GM21786 (cell line): ENCODE measurements at regions not wholly inside any gene's neighbourhood (a gene's known extent, or its start where the extent isn't known, plus 50 kb on each side); places are given as distances from the start of the nearest gene placed in this dataset.
"Not testable (repeated sequence)": the region's sequence is repeated elsewhere in the genome, so short reads cannot be mapped to it uniquely, and the experiment has no call there.

Experiments used
- ATAC-seq: cut with Tn5 transposase; IDR thresholded peaks from one replicate; pipeline ENCODE4 v1.9.1; 2021; ENCODE audit not compliant: unreplicated experiment

- ATAC-seq, result no peak
Measured at GRCh38 chr9:89854715-89855475, 250.1 kb downstream of the GADD45G start.

DNA sequence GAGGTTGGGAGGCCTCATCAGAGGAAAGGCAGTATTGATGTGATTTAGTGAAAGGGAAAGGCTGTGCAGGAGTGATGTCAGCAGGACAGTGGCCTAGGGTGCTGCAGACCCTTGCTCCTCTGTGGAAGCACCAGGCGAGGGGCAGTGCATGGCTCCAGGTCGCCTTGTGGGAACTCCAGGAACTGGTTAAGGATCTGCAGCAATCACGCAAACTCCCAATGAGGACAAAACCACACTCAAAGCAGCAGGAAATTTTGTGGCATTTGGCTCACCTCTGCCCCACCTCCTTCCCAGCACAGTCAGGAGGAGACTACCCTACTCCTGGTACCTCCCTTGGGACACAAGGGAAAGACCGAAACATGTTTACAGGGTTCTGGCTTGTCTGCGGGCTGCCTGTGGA is 251.5 kb downstream of the GADD45G start:
- not testable (repeated sequence) for ATAC-seq

- not testable (repeated sequence) for ATAC-seq
Measured at GRCh38 chr9:89856950-89857349, 252.1 kb downstream of the GADD45G start.

DNA sequence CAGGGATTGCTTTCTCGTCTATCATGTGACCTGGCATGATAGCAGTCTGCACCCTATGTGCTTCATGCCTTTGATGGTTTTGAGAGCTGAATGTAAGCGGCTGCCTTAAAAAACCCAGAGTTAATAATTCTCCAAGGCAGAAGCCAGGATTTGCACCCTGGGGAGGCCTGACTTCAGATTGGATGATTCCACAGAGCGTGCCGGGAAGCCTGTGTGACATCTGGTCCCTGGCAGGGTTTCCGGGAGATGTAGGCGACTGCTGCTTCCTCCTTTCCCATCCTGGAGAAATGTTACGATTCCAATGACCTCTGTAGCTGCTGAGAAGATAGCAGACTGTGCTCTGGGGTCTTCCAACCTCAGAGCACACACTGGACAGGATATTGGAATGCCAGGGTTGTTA is 255.0 kb downstream of the GADD45G start:
- ATAC-seq, result not testable (repeated sequence)

DNA sequence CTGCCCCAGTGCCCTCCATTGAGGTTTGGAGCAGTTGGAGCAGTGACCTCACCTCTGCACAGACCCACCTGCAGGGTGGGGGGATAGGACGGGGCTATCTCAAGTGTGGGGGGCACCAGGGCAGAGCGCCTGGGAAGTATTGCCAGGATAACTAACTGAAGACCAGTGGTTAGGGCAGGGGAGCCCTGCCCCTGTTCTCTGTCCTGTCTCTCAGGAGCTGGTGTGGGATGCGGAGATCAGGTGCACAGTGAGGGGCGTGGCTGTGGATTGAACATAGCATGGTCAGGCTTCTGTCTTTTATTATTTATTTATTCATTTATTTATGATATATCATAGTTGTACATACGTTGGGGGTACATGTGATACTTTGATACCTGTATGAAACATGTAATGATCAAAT is 256.6 kb downstream of the GADD45G start:
- not testable (repeated sequence) for ATAC-seq

- no peak for ATAC-seq
Measured at GRCh38 chr9:89862316-89862715, 257.5 kb downstream of the GADD45G start.

- no peak for ATAC-seq
Measured at GRCh38 chr9:89863141-89863540, 258.3 kb downstream of the GADD45G start.

DNA sequence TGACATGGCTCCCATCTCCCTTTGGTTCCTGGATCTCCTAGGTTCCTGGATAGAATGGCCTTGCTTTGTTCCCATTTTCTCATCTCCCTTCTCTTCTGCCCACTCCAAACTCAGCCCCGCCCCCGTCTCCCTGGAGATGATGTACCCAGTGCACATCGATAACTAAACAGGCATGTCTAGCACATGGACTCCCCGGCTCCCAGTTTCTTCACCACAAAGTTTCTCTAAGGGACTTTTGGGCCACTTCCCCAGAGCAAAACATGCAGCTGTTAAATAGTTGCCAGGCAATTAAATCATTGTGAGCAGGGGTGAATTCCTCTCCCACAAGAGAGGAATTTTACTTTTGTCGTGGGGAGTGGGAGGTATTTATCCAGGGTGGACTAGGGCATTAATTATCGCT is 259.0 kb downstream of the GADD45G start:
- ATAC-seq, result no peak

DNA sequence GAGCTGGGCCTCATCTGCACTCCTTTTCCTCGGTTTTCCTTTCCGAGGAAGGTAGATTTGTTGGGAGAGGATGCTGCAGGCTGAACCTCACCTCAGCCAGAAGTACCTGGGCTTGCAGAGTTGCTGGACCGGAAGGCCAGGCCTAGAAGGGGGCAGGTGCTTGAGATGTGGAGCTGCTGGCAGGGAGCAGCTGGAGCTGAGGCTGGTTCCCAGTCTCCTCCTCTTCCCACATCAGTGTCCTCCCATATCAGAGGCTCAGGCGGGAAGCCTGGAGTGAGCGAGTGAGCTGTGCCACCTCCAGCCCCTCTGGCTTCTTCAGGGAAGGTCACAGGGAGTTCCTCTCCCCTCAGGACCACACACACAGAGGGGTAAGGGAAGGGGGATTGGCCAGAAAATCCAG is 259.4 kb downstream of the GADD45G start:
- ATAC-seq, result no peak

- ATAC-seq, result no peak
Measured at GRCh38 chr9:89864731-89865130, 259.9 kb downstream of the GADD45G start.

DNA sequence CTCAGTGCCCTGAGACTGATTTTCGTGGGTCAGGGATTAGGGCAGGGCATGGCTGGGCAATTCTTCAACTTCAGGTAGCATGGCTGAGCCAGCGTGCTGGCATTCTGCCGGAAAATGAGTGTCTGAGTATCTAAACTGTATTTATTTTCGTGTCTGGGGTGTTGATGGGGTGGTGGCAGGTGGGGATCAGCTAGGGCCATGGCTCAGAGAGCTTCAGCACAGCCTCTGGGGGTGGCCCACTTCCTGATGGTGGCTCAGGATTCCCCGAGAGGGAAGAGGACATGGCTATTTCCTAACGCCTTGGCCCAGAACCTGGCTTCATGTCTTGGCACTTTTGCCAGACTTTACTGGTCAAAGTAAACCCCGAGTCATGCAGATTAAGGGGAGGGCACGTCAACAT is 260.5 kb downstream of the GADD45G start:
- ATAC-seq, result no peak

DNA sequence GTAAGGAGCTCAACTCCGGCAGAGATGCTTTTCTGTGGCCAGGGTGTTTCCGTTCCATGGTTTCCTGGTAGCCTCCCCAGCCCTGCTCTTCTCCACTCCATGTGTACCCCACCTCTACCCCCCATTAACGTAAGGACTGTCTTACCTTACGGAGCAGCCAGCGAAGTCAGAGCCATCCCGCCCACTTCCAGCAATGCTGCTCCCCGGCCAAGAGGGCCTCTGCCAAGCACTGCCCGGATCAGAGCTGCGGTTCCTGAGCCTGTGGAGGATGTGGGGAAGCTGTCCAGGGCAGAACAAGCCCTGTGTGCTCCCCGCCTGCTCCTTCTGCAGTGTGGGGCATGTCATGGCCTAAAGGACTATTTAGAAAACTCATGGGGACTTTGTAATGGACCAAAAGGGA is 261.2 kb downstream of the GADD45G start:
- ATAC-seq, result no peak

DNA sequence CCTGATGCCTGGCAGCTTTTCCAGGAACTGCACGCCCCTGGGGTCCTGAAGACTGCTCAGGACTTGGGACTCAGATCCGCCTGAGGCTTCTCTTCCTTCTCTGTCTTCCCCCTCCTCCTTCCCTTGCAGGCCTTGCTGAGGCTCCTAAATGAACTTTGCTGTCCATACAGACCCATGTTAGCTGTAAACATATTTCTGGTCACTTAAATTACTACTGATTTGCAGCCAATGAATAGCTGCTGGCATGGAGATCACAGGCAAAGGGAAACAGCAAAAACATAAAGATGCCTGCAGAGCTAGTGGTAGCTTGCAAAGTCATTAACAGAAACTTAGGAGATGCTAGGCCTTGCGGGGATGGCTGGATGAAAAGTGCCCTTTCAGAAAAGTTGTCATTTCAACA is 261.9 kb downstream of the GADD45G start:
- ATAC-seq, result no peak

DNA sequence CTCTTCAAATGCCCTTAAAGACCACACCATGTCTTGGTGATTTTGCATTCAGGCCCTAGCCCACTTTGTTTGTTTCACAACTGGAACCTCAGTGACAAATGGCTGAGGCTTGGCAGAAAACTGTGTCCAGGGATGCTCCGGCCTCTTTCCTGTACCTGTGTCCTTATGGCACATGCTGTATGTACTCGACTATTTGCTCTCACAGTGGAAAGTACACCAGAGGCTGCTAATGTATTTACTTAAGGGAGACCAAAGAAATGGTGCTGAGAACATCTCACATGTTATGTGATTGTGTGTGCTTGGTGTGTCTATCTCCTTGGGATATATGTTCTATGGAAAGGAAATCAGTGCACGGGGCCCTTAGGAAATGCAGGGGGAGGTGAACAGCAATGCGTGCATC is 263.3 kb downstream of the GADD45G start:
- ATAC-seq, result no peak

DNA sequence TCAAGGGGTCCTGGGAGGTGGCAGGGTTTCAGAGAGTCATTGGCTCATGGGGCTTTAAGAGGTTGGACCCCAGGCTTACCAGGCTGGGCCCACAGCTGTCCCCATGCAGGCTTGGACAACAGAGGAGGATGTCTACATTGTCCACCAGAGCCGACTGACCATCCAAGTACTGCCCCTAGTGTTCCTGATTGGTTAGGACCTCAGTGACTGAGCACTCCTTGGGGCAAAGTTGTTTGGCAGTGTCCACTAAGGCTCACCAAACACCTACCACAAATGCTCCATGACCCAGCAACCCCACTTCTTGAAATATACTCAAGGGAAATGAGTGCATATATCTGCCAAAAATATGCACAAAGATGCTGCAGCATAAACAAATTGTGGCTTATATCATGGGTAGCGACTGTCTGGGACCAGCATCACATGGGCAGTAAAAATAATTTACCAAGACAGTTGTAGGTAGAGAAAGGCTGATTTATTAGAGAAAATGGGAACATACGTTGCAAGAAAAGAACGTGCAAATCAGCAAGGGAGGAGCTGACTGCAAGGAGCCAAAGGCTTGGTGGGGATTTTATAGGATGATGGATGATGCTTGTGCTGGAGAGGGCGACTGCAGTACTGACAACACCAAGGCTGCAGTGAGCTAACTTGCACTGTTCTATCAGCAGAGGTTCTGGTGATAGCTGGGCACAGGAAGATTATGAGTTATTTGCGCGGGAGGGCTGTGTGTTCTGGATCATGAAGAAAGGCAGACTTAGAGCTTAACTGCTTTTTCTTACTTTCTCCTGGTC is 265.2 kb downstream of the GADD45G start:
- no peak for ATAC-seq

GRCh38 chr9:89871871-89872331 is 267.1 kb downstream of the GADD45G start:
- no peak for ATAC-seq

DNA sequence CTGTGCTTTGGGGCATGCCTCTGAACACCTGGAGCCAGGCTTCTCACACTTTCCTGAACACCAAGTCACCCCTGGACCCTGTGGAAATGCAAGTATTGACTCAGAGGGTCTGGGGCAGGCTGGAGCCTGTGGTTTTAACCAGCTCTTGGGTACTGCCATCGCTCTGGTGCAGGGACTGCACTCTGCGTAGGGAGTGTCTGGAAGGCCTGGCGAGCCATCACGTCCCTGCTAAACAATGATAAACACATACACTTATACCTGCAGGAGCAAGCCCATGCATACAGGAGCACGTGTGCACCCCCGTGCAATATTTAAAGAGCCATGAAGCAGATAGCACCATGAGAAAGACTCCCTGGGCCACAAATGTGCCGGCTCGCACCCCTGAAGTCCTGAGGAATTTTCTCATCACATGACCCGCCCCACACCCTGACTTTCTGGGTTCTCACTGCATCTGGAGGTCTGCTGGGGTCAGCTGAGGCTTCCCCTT is 267.7 kb downstream of the GADD45G start:
- no peak for ATAC-seq

DNA sequence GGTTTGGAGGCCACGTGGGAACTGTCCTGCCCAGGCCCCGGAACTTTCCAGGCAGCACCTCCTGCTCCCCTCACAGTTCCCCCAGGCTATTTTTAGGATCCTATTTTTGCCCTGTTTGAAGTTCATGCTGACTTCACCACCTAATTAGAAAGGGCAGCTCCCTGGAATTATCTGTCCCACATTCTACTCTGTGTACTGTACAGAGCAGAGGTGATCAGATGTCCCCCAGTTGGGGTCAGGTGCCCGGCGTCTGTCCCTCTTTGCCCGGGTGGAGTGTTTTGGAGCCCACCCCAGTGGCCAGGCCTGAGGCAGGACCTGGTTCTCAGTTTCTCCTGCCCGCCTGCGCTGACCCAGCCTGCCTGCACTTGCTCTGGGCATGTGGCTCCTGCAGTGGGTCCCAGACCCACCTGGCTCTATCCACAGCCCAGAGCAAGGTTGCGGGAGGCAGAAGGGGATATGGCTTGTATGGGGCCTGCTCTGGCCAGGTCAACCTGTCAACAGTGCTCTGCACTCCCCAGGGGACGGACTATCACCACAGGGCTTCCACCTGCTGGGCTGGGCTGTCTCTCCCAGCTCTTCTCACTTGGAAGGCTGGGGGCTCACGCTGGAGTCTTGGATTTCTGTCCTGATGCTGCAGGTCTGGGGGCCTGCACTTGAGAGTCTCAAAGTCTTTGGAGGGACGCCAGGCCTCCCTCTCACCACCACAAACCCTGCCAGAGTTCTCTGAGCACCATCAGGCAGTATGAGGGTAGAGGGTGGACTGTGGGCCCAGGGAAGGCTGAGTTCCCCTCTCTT is 268.3 kb downstream of the GADD45G start:
- ATAC-seq, result no peak

GRCh38 chr9:89873801-89874200 is 269.0 kb downstream of the GADD45G start:
- no peak for ATAC-seq

- no peak for ATAC-seq
Measured at GRCh38 chr9:89874351-89875321, 269.8 kb downstream of the GADD45G start.
